GM21737 (cell line): ENCODE measurements at regions not wholly inside any gene's neighbourhood (a gene's known extent, or its start where the extent isn't known, plus 50 kb on each side); places are given as distances from the start of the nearest gene placed in this dataset.
"Not testable (repeated sequence)": the region's sequence is repeated elsewhere in the genome, so short reads cannot be mapped to it uniquely, and the experiment has no call there.

Experiments used
- ATAC-seq: cut with Tn5 transposase; IDR thresholded peaks from one replicate; pipeline ENCODE4 v1.9.1; 2021; ENCODE audit warnings: mild to moderate bottlenecking, moderate library complexity; ENCODE audit not compliant: unreplicated experiment

- no peak for ATAC-seq
These were observed 321.3 kb downstream of the FOXO1 start for GRCh38 chr13:40345149-40345514.

- no peak for ATAC-seq
These were observed 320.6 kb downstream of the FOXO1 start for GRCh38 chr13:40345654-40346372.

GRCh38 chr13:40346592-40346991 lies 319.8 kb downstream of the FOXO1 start:
- no peak for ATAC-seq

- ATAC-seq: no peak
These were observed 318.3 kb downstream of the FOXO1 start for GRCh38 chr13:40348096-40348679.

GRCh38 chr13:40350283-40350992 lies 316.0 kb downstream of the FOXO1 start:
- ATAC-seq: no peak

- ATAC-seq: no peak
These were observed 314.7 kb downstream of the FOXO1 start for GRCh38 chr13:40351537-40352379.

GRCh38 chr13:40352380-40352778 lies 314.1 kb downstream of the FOXO1 start:
- ATAC-seq: no peak

- ATAC-seq: no peak
These were observed 313.5 kb downstream of the FOXO1 start for GRCh38 chr13:40352802-40353562.

GRCh38 chr13:40355126-40355724 lies 311.2 kb downstream of the FOXO1 start:
- ATAC-seq: no peak

- ATAC-seq: no peak
These were observed 310.4 kb downstream of the FOXO1 start for GRCh38 chr13:40356011-40356410.

- not testable (repeated sequence) for ATAC-seq
These were observed 310.0 kb downstream of the FOXO1 start for GRCh38 chr13:40356458-40356857.

GRCh38 chr13:40362502-40362901 lies 303.9 kb downstream of the FOXO1 start:
- ATAC-seq: no peak

- no peak for ATAC-seq
These were observed 302.8 kb downstream of the FOXO1 start for GRCh38 chr13:40363653-40364052.

- no peak for ATAC-seq
These were observed 300.3 kb downstream of the FOXO1 start for GRCh38 chr13:40366119-40366518.

- no peak for ATAC-seq
These were observed 298.1 kb downstream of the FOXO1 start for GRCh38 chr13:40368127-40368891.

GRCh38 chr13:40370661-40371060 lies 295.8 kb downstream of the FOXO1 start:
- ATAC-seq: no peak

GRCh38 chr13:40371531-40372125 lies 294.8 kb downstream of the FOXO1 start:
- ATAC-seq: no peak

- ATAC-seq: not testable (repeated sequence)
These were observed 292.8 kb downstream of the FOXO1 start for GRCh38 chr13:40373608-40374007.
